Endodermal cell (in vitro differentiated cells): ENCODE measurements at regions not wholly inside any gene's neighbourhood (a gene's known extent, or its start where the extent isn't known, plus 50 kb on each side); places are given as distances from the start of the nearest gene placed in this dataset.
A peak's percentile ranks its signal among the peaks of the same experiment; 100 is the strongest.

Experiments
- DNase-seq: peaks from one replicate; pipeline ENCODE4 v3.0.0-alpha.2; 2017
- H3K27ac ChIP-seq: 2 replicates; pipeline ENCODE4 v1.5.1; 2013; ENCODE audit warnings: mild to moderate bottlenecking, low read depth, low read length, moderate library complexity
- H3K27me3 ChIP-seq: 2 replicates; pipeline ENCODE4 v1.6.1; 2013; ENCODE audit warnings: mild to moderate bottlenecking, low read length, moderate library complexity; ENCODE audit not compliant: insufficient read depth, control insufficient read depth, poor library complexity, severe bottlenecking
- H3K36me3 ChIP-seq: 2 replicates; pipeline ENCODE4 v1.7.0; 2013; ENCODE audit warnings: mild to moderate bottlenecking, low read length, moderate library complexity; ENCODE audit not compliant: control insufficient read depth, insufficient read depth
- H3K4me1 ChIP-seq: one replicate; pipeline ENCODE4 v1.7.0; 2013; ENCODE audit warnings: low read length; ENCODE audit not compliant: control insufficient read depth, insufficient read depth
- H3K4me3 ChIP-seq: 2 replicates; pipeline ENCODE4 v1.5.1; 2013; ENCODE audit warnings: mild to moderate bottlenecking, low read length, moderate library complexity
- H3K9ac ChIP-seq: 2 replicates; pipeline ENCODE4 v1.6.1; 2013; ENCODE audit warnings: mild to moderate bottlenecking, low read length, moderate library complexity; ENCODE audit not compliant: poor library complexity, severe bottlenecking; ENCODE audit errors: extremely low read depth
- H3K9me3 ChIP-seq: 2 replicates; pipeline ENCODE4 v1.6.1; 2013; ENCODE audit warnings: mild to moderate bottlenecking, low read length, moderate library complexity; ENCODE audit not compliant: control insufficient read depth
- H3K27ac Mint-ChIP-seq: 2 replicates; pipeline ENCODE4 v1.8.0; 2020; ENCODE audit warnings: mixed read lengths
- H3K27me3 Mint-ChIP-seq: 2 replicates; pipeline ENCODE4 v1.8.0; 2021; ENCODE audit warnings: mild to moderate bottlenecking, mixed read lengths; ENCODE audit not compliant: insufficient read depth
- H3K36me3 Mint-ChIP-seq: 2 replicates; pipeline ENCODE4 v1.8.0; 2020; ENCODE audit warnings: low read depth, mixed read lengths
- H3K4me1 Mint-ChIP-seq: 2 replicates; pipeline ENCODE4 v1.8.0; 2020; ENCODE audit warnings: mixed read lengths
- H3K4me3 Mint-ChIP-seq: 2 replicates; pipeline ENCODE4 v1.8.0; 2020; ENCODE audit warnings: mild to moderate bottlenecking, moderate library complexity, mixed read lengths
- H3K9me3 Mint-ChIP-seq: 2 replicates; pipeline ENCODE4 v1.8.0; 2020; ENCODE audit warnings: mild to moderate bottlenecking, mixed read lengths
- CTCF ChIP-seq: fragments of 200-600 bp; sonication (generic); conservative IDR thresholded peaks from 2 replicates; pipeline ENCODE4 v1.5.0; 2021; ENCODE audit warnings: antibody characterized with exemption, mild to moderate bottlenecking
- WGBS, 2 experiments: methylation state at CpG; one replicate each; pipeline versions ENCODE4 v1.1.5 to v1.1.7; 2013; ENCODE audit warnings: missing lambda C conversion rate in 2 of 2, mixed read lengths in 1 of 2; ENCODE audit not compliant: insufficient coverage in 1 of 2, insufficient read length in 1 of 2; 5-methylcytosine and 5-hydroxymethylcytosine counted together

GRCh38 chr4:67397031-67397430 lies 148.3 kb downstream of the CENPC start:
- no peak for DNase-seq
- H3K36me3 ChIP-seq = no peaks in the 10 kb centered on the region
- H3K27ac ChIP-seq = no peak overlapping the region
- Mint-ChIP-seq H3K4me3 (no peak overlapping the region), H3K4me1 (peaks cover 7% of the 10 kb centered on the region), H3K27ac (no peak overlapping the region), H3K36me3 (no peaks in the 10 kb centered on the region), H3K9me3 (no peaks in the 10 kb centered on the region), H3K27me3 (peaks cover 3% of the 10 kb centered on the region)
- no peak overlapping the region for H3K4me3 ChIP-seq
- 93 to 97% methylated on average over 4 to 5 of the region's 5 CpGs for WGBS, 2 experiments
- TF ChIP-seq CTCF = peak; percentile 25
- H3K9me3 ChIP-seq = no peaks in the 10 kb centered on the region
- H3K4me1 ChIP-seq = no peaks in the 10 kb centered on the region
- no peaks in the 10 kb centered on the region for H3K27me3 ChIP-seq
- H3K9ac ChIP-seq = no peak overlapping the region

GRCh38 chr4:67396008-67396407 lies 149.3 kb downstream of the CENPC start:
- Histone ChIP-seq H3K27ac (no peak overlapping the region), H3K27me3 (no peaks in the 10 kb centered on the region), H3K4me3 (no peak overlapping the region), H3K9ac (no peak overlapping the region), H3K4me1 (no peaks in the 10 kb centered on the region), H3K36me3 (no peaks in the 10 kb centered on the region), H3K9me3 (no peaks in the 10 kb centered on the region)
- H3K9me3 Mint-ChIP-seq = no peaks in the 10 kb centered on the region
- TF ChIP-seq CTCF = no peak
- no peak for DNase-seq
- peaks cover 3% of the 10 kb centered on the region for H3K27me3 Mint-ChIP-seq
- H3K27ac Mint-ChIP-seq = no peak overlapping the region
- no peaks in the 10 kb centered on the region for H3K36me3 Mint-ChIP-seq
- no peak overlapping the region for H3K4me3 Mint-ChIP-seq
- H3K4me1 Mint-ChIP-seq = peaks cover 3% of the 10 kb centered on the region
- WGBS, 2 experiments = no CpG with 5 or more reads among the region's 2 CpGs

- WGBS, 2 experiments = 90 to 91% methylated on average over 2 to 3 of the region's 3 CpGs
- Mint-ChIP-seq H3K36me3 (no peaks in the 10 kb centered on the region), H3K27ac (no peak overlapping the region), H3K9me3 (no peaks in the 10 kb centered on the region), H3K4me3 (no peak overlapping the region), H3K27me3 (no peaks in the 10 kb centered on the region), H3K4me1 (peaks cover 4% of the 10 kb centered on the region)
- no peaks in the 10 kb centered on the region for H3K36me3 ChIP-seq
- no peak overlapping the region for H3K4me3 ChIP-seq
- no peaks in the 10 kb centered on the region for H3K4me1 ChIP-seq
- H3K9me3 ChIP-seq = no peaks in the 10 kb centered on the region
- no peak for TF ChIP-seq CTCF
- H3K27me3 ChIP-seq = no peaks in the 10 kb centered on the region
- no peak overlapping the region for H3K9ac ChIP-seq
- DNase-seq = no peak
- H3K27ac ChIP-seq = no peak overlapping the region
Measured at GRCh38 chr4:67394879-67395278, 150.4 kb downstream of the CENPC start.
